Renal pelvis (tissue), 1 donor: ENCODE measurements at regions not wholly inside any gene's neighbourhood (a gene's known extent, or its start where the extent isn't known, plus 50 kb on each side); places are given as distances from the start of the nearest gene placed in this dataset.
A peak's percentile ranks its signal among the peaks of the same experiment; 100 is the strongest.

Source experiments
- DNase-seq: peaks from one replicate; pipeline ENCODE4 v3.0.0-alpha.2; 2013

GRCh38 chr22:48528221-48528915, 1299.3 kb downstream of the BRD1 start:
- no peak for DNase-seq

GRCh38 chr22:48523761-48524160, 1303.9 kb downstream of the BRD1 start:
- DNase-seq, result no peak

GRCh38 chr22:48523091-48523490, 1304.6 kb downstream of the BRD1 start:
- DNase-seq, result no peak

GRCh38 chr22:48522271-48522670, 1305.4 kb downstream of the BRD1 start:
- no peak for DNase-seq

- peak; percentile 74 for DNase-seq
Measured at GRCh38 chr22:48520884-48521588, 1306.6 kb downstream of the BRD1 start.

- DNase-seq, result no peak
Measured at GRCh38 chr22:48520207-48520606, 1307.5 kb downstream of the BRD1 start.

GRCh38 chr22:48517039-48518030, 1310.3 kb downstream of the BRD1 start:
- no peak for DNase-seq

GRCh38 chr22:48516571-48516970, 1311.1 kb downstream of the BRD1 start:
- DNase-seq, result no peak

- no peak for DNase-seq
Measured at GRCh38 chr22:48515571-48516200, 1312.0 kb downstream of the BRD1 start.

GRCh38 chr22:48513929-48514328, 1313.7 kb downstream of the BRD1 start:
- no peak for DNase-seq

- no peak for DNase-seq
Measured at GRCh38 chr22:48513446-48513845, 1314.2 kb downstream of the BRD1 start.

GRCh38 chr22:48511781-48512327, 1315.8 kb downstream of the BRD1 start:
- DNase-seq, result no peak

- no peak for DNase-seq
Measured at GRCh38 chr22:48511211-48511610, 1316.5 kb downstream of the BRD1 start.

- no peak for DNase-seq
Measured at GRCh38 chr22:48510599-48510998, 1317.1 kb downstream of the BRD1 start.

GRCh38 chr22:48507595-48508350, 1319.9 kb downstream of the BRD1 start:
- no peak for DNase-seq

- DNase-seq, result no peak
Measured at GRCh38 chr22:48507171-48507570, 1320.5 kb downstream of the BRD1 start.

- no peak for DNase-seq
Measured at GRCh38 chr22:48506506-48507145, 1321.0 kb downstream of the BRD1 start.

GRCh38 chr22:48505891-48506290, 1321.8 kb downstream of the BRD1 start:
- no peak for DNase-seq

- DNase-seq, result no peak
Measured at GRCh38 chr22:48504519-48505140, 1323.0 kb downstream of the BRD1 start.

GRCh38 chr22:48503876-48504275, 1323.8 kb downstream of the BRD1 start:
- DNase-seq, result no peak
